Transverse colon (tissue), 3 donors: ENCODE measurements at regions not wholly inside any gene's neighbourhood (a gene's known extent, or its start where the extent isn't known, plus 50 kb on each side); places are given as distances from the start of the nearest gene placed in this dataset.

ENCODE experiments used
- POLR2A ChIP-seq: fragments of 450-650 bp; IDR thresholded peaks from one replicate; pipeline ENCODE4 v1.6.1; 2016; ENCODE audit warnings: antibody characterized with exemption, mild to moderate bottlenecking, moderate library complexity
- TF ChIP-seq, protein P1 (sequence below), 5 experiments: fragments of 200-600 bp in 3 of 5; fragments of 450-650 bp in 2 of 5; sonication (generic) in 3 of 5; IDR thresholded peaks; 1 replicate in 2 of 5; 2 replicates in 3 of 5; pipeline ENCODE4 v1.5.1; 2016 to 2017; ENCODE audit warnings: antibody characterized with exemption in 5 of 5, inconsistent platforms in 3 of 5, mild to moderate bottlenecking in 2 of 5, moderate library complexity in 1 of 5

- TF ChIP-seq, protein P1, sequence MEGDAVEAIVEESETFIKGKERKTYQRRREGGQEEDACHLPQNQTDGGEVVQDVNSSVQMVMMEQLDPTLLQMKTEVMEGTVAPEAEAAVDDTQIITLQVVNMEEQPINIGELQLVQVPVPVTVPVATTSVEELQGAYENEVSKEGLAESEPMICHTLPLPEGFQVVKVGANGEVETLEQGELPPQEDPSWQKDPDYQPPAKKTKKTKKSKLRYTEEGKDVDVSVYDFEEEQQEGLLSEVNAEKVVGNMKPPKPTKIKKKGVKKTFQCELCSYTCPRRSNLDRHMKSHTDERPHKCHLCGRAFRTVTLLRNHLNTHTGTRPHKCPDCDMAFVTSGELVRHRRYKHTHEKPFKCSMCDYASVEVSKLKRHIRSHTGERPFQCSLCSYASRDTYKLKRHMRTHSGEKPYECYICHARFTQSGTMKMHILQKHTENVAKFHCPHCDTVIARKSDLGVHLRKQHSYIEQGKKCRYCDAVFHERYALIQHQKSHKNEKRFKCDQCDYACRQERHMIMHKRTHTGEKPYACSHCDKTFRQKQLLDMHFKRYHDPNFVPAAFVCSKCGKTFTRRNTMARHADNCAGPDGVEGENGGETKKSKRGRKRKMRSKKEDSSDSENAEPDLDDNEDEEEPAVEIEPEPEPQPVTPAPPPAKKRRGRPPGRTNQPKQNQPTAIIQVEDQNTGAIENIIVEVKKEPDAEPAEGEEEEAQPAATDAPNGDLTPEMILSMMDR (IDR thresholded peaks at IDR 0.05): no peak
- TF ChIP-seq POLR2A: no peak
Measured at GRCh38 chr18:29711932-29712331, 1330.6 kb downstream of the DSC3 start.
